IPS DF 6.9 (cell line): ENCODE measurements at regions not wholly inside any gene's neighbourhood (a gene's known extent, or its start where the extent isn't known, plus 50 kb on each side); places are given as distances from the start of the nearest gene placed in this dataset.
"Not testable (repeated sequence)": the region's sequence is repeated elsewhere in the genome, so short reads cannot be mapped to it uniquely, and the experiment has no call there.

ENCODE experiments used
- DNase-seq: peaks from one replicate; pipeline ENCODE4 v3.0.0-alpha.2; 2013; ENCODE audit warnings: low read depth, low spot score
- H3K27ac ChIP-seq: one replicate; pipeline ENCODE4 v1.5.1; 2013; ENCODE audit warnings: low read length, control low read depth
- H3K27me3 ChIP-seq: 2 replicates; pipeline ENCODE4 v1.6.1; 2013; ENCODE audit warnings: mild to moderate bottlenecking, low read length; ENCODE audit not compliant: control insufficient read depth, insufficient read depth
- H3K36me3 ChIP-seq: 2 replicates; pipeline ENCODE4 v1.6.1; 2013; ENCODE audit warnings: low read length; ENCODE audit not compliant: control insufficient read depth, insufficient read depth
- H3K4me1 ChIP-seq: 2 replicates; pipeline ENCODE4 v1.6.1; 2013; ENCODE audit warnings: low read length; ENCODE audit not compliant: control insufficient read depth, insufficient read depth
- H3K4me3 ChIP-seq: 2 replicates; pipeline ENCODE4 v1.5.1; 2013; ENCODE audit warnings: mild to moderate bottlenecking, low read length
- H3K9me3 ChIP-seq: 2 replicates; pipeline ENCODE4 v1.6.1; 2013; ENCODE audit warnings: low read length, inconsistent platforms; ENCODE audit not compliant: control insufficient read depth, insufficient read depth
- WGBS: extraction: QIAGEN DNeasy Blood & Tissue Kit; methylation state at CpG from one replicate; pipeline ENCODE4 v1.1.7; 2013; ENCODE audit warnings: mixed read lengths, missing lambda C conversion rate; ENCODE audit not compliant: insufficient read length, insufficient coverage; 5-methylcytosine and 5-hydroxymethylcytosine counted together

- no peaks in the 10 kb centered on the region for H3K36me3 ChIP-seq
- DNase-seq, result no peak
- no peaks in the 10 kb centered on the region for H3K27me3 ChIP-seq
- WGBS, result no CpG with 5 or more reads among the region's 5 CpGs
- H3K4me1 ChIP-seq, result no peaks in the 10 kb centered on the region
- H3K9me3 ChIP-seq, result no peaks in the 10 kb centered on the region
- no peak overlapping the region for H3K27ac ChIP-seq
- no peak overlapping the region for H3K4me3 ChIP-seq
Observed at GRCh38 chr2:122041455-122041854, 286.0 kb downstream of the TSN start.

- WGBS, result no CpG with 5 or more reads among the region's 20 CpGs
- H3K4me3 ChIP-seq, H3K36me3 ChIP-seq, DNase-seq, H3K27ac ChIP-seq, H3K27me3 ChIP-seq, H3K9me3 ChIP-seq, H3K4me1 ChIP-seq: not testable (repeated sequence)
Observed at GRCh38 chr2:122051659-122052058, 296.2 kb downstream of the TSN start.

DNA sequence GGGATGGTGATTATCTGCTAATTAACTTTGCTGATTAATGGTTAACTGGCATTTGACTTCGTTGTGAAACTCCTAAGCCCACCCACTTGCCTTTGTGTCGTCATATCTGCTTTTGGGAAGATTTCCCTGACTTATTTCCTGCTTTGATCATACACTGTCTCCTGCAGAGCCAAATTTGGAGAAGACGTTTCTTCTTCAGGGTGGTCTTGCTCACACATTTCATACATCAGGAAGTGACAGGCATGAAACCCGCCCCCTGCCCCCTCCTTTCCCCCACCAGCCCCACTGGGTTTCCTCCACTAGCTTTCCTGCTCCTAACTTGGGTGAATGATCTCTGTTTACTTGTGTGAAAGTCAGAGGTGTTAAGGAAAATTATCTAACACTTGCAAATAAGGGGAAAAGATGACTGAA, 300.1 kb downstream of the TSN start:
- H3K36me3 ChIP-seq, result no peaks in the 10 kb centered on the region
- H3K27me3 ChIP-seq, result no peaks in the 10 kb centered on the region
- H3K4me3 ChIP-seq, result no peak overlapping the region
- H3K27ac ChIP-seq, result no peak overlapping the region
- H3K9me3 ChIP-seq, result no peaks in the 10 kb centered on the region
- no CpG with 5 or more reads among the region's 4 CpGs for WGBS
- peaks cover 2% of the 10 kb centered on the region; the same call in 1 of the 2 replicates for H3K4me1 ChIP-seq
- no peak for DNase-seq

GRCh38 chr2:122056853-122057252, 301.4 kb downstream of the TSN start:
- Histone ChIP-seq H3K4me3 (no peak overlapping the region), H3K27ac (no peak overlapping the region), H3K27me3 (no peaks in the 10 kb centered on the region), H3K36me3 (no peaks in the 10 kb centered on the region), H3K4me1 (peaks cover 2% of the 10 kb centered on the region; the same call in 1 of the 2 replicates), H3K9me3 (no peaks in the 10 kb centered on the region)
- no peak for DNase-seq
- WGBS, result no CpG with 5 or more reads among the region's 2 CpGs

DNA sequence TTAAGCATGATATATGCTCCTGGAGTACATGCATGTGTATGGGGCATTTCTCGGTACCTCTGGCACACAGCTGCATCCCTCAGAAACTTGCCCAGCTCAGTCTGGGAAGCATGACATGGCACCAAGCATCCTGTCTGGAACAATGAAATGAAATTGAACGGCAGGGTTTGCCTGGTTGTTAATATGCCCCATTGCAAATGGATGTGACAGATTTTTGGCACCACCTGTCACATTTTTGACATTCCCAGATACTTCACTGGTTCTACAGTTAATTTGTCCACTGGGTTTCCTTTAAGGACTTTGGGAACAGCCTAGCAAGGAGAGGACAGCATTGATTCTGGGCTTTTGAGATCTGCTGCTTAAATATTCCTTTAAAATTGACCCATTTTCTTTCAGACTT, 305.8 kb downstream of the TSN start:
- no peak for DNase-seq
- no peak overlapping the region for H3K27ac ChIP-seq
- H3K9me3 ChIP-seq, result no peaks in the 10 kb centered on the region
- 0 out of 2 replicates have a peak, but pooled peaks cover 2% of the 10 kb centered on the region for H3K4me1 ChIP-seq
- H3K36me3 ChIP-seq, result no peaks in the 10 kb centered on the region
- H3K4me3 ChIP-seq, result no peak overlapping the region
- WGBS, result no CpG with 5 or more reads among the region's 2 CpGs
- no peaks in the 10 kb centered on the region for H3K27me3 ChIP-seq

DNA sequence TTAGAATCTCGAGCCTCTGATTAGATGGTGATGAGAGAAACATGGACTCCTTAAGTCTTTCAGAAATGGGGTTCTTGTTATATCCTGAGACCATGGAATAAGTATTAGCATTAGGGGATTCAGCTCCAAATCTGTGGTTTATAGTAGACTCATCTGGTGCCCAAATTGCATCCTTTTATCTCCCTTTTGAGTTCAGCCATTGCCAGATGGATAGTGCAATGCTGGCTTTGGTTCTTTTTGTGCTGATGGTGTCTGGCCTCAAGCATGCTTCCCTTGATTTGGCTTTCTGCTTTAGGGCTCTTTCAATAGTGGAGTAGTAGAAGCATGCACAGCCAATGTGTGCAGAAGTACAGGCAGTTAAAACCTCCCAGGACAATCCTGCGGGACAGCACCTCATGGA, 306.4 kb downstream of the TSN start:
- Histone ChIP-seq H3K36me3 (no peaks in the 10 kb centered on the region), H3K4me1 (0 out of 2 replicates have a peak, but pooled peaks cover 2% of the 10 kb centered on the region), H3K4me3 (no peak overlapping the region), H3K27me3 (no peaks in the 10 kb centered on the region), H3K9me3 (no peaks in the 10 kb centered on the region), H3K27ac (no peak overlapping the region)
- no peak for DNase-seq
- no CpG with 5 or more reads among the region's 2 CpGs for WGBS

DNA sequence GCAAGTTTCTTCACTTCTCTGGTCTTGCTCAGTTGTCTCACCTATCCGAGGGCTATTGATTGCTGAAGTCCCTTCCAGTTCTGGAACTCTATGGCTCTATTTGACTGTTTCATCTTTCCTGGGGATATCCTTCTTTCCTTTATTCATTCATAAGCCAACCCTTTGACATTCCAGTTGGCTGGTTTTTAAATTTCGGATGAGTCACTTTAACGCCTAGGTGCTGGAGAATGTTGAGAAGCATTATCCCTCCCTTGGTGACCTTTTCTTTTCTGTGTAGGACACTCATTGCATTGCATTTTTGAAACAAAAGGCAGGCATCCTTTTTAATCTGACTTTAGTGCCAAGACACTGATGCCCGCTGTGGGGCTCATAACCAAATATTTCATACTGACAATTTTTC, 307.1 kb downstream of the TSN start:
- Histone ChIP-seq H3K4me1 (0 out of 2 replicates have a peak, but pooled peaks cover 2% of the 10 kb centered on the region), H3K27me3 (no peaks in the 10 kb centered on the region), H3K9me3 (no peaks in the 10 kb centered on the region), H3K36me3 (no peaks in the 10 kb centered on the region), H3K27ac (no peak overlapping the region), H3K4me3 (no peak overlapping the region)
- DNase-seq, result no peak
- WGBS, result no CpG with 5 or more reads among the region's 4 CpGs

- Histone ChIP-seq H3K27me3 (no peaks in the 10 kb centered on the region), H3K4me3 (no peak overlapping the region), H3K36me3 (no peaks in the 10 kb centered on the region), H3K4me1 (0 out of 2 replicates have a peak, but pooled peaks cover 2% of the 10 kb centered on the region), H3K27ac (no peak overlapping the region), H3K9me3 (no peaks in the 10 kb centered on the region)
- no CpG with 5 or more reads among the region's 3 CpGs for WGBS
- DNase-seq, result no peak
Observed at GRCh38 chr2:122063716-122064115, 308.3 kb downstream of the TSN start.

- H3K27ac ChIP-seq, result no peak overlapping the region
- no peak for DNase-seq
- H3K9me3 ChIP-seq, result no peaks in the 10 kb centered on the region
- H3K36me3 ChIP-seq, result no peaks in the 10 kb centered on the region
- WGBS, result no CpG with 5 or more reads among the region's 7 CpGs
- no peak overlapping the region for H3K4me3 ChIP-seq
- no peaks in the 10 kb centered on the region for H3K4me1 ChIP-seq
- H3K27me3 ChIP-seq, result no peaks in the 10 kb centered on the region
Observed at GRCh38 chr2:122070241-122070731, 314.8 kb downstream of the TSN start.

GRCh38 chr2:122072666-122073065, 317.2 kb downstream of the TSN start:
- WGBS, result no CpG with 5 or more reads among the region's 4 CpGs
- H3K36me3 ChIP-seq, result no peaks in the 10 kb centered on the region
- no peak overlapping the region for H3K27ac ChIP-seq
- DNase-seq, result no peak
- H3K4me3 ChIP-seq, result no peak overlapping the region
- no peaks in the 10 kb centered on the region for H3K9me3 ChIP-seq
- no peaks in the 10 kb centered on the region for H3K4me1 ChIP-seq
- H3K27me3 ChIP-seq, result no peaks in the 10 kb centered on the region

GRCh38 chr2:122074201-122074600, 318.8 kb downstream of the TSN start:
- no peak overlapping the region for H3K27ac ChIP-seq
- H3K4me1 ChIP-seq, result no peaks in the 10 kb centered on the region
- no CpG with 5 or more reads among the region's 4 CpGs for WGBS
- H3K27me3 ChIP-seq, result no peaks in the 10 kb centered on the region
- H3K9me3 ChIP-seq, result no peaks in the 10 kb centered on the region
- H3K36me3 ChIP-seq, result no peaks in the 10 kb centered on the region
- no peak overlapping the region for H3K4me3 ChIP-seq
- DNase-seq, result no peak
